ENCODE measurements at regions not wholly inside any gene's neighbourhood (a gene's known extent, or its start where the extent isn't known, plus 50 kb on each side); places are given as distances from the start of the nearest gene placed in this dataset.

DNA sequence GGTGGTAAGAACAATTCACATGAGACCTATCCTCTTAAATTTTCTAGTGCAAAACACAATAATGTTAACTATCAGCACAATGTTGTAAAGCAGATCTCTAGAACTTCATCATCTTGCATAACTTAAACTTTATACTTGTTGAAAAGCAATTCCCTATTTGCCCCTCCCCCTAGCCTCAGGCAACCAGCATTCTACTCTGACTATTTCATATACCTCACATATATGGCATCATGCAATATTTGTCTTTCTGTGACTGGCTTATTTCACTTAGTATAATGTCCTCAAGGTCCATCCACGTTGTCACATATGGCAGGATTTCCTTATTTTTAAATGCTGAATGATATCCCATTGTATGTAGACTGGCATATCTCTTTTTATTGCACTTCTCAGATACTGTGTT lies 86.5 kb downstream of the STRADB start:
- no peaks in the 10 kb centered on the region for H3K36me3 Mint-ChIP-seq (ENCODE audit: insufficient read depth in 1 of 3, low read depth in 3 of 3)
- no peak overlapping the region for H3K27ac Mint-ChIP-seq
- no peak overlapping the region for H3K4me3 Mint-ChIP-seq
- no peaks in the 10 kb centered on the region for H3K9me3 Mint-ChIP-seq
- H2BK15ac ChIP-seq (ENCODE audit: low read depth, low read length), result no peak overlapping the region
- no peak overlapping the region for H2BK5ac ChIP-seq (ENCODE audit: insufficient read length, low read length)
- H3K18ac ChIP-seq (ENCODE audit: insufficient read length, low read depth, low read length), result no peak overlapping the region
- H3K9ac ChIP-seq (ENCODE audit: extremely low read depth, insufficient read length, low read length), result no peak overlapping the region
- no peak overlapping the region for H3K27ac ChIP-seq (ENCODE audit: insufficient read length, low read depth, low read length)
- H4K8ac ChIP-seq (replicated peaks; ENCODE audit: insufficient read length, low read depth, low read length), result no peak overlapping the region
- no peaks in the 10 kb centered on the region for H3K23me2 ChIP-seq (ENCODE audit: insufficient read length, low read depth, low read length, poor library complexity, severe bottlenecking)
- H2AFZ ChIP-seq (ENCODE audit: low read length), result no peak overlapping the region
- no peak overlapping the region for H3T11ph ChIP-seq (ENCODE audit: low read length)
- H3K4ac ChIP-seq (ENCODE audit: low read depth, low read length), result no peak overlapping the region
- H3K27me3 Mint-ChIP-seq (ENCODE audit: low read depth), result peaks cover 3% of the 10 kb centered on the region; the same call in 1 of the 2 replicates
- no peak overlapping the region for H3K4me2 ChIP-seq (ENCODE audit: insufficient read depth, insufficient read length, low read length)
- H2BK12ac ChIP-seq (ENCODE audit: insufficient read length, low read depth, low read length), result no peak overlapping the region
- H3K14ac ChIP-seq (ENCODE audit: insufficient read depth, low read length), result no peak overlapping the region
- no peaks in the 10 kb centered on the region for H3K9me3 ChIP-seq (ENCODE audit: control insufficient read depth, low read depth, low read length)
- no peak overlapping the region for H3K56ac ChIP-seq (ENCODE audit: insufficient read length, low read depth, low read length)
- H4K20me1 ChIP-seq (ENCODE audit: control insufficient read depth, insufficient read depth, insufficient read length), result no peaks in the 10 kb centered on the region
- H3K4me1 ChIP-seq (ENCODE audit: insufficient read depth, low read length), result no peaks in the 10 kb centered on the region
- H2BK120ac ChIP-seq (ENCODE audit: low read depth, low read length, poor library complexity, severe bottlenecking), result no peak overlapping the region
- no peak for DNase-seq
- H3K23ac ChIP-seq (ENCODE audit: insufficient read length, low read depth, low read length), result no peak overlapping the region
- no peak overlapping the region for H2BK20ac ChIP-seq (ENCODE audit: low read depth, low read length, poor library complexity, severe bottlenecking)
- no peak overlapping the region for H4K5ac ChIP-seq (ENCODE audit: insufficient read length, low read depth, low read length)
- H4K91ac ChIP-seq (ENCODE audit: insufficient read length, low read depth, low read length), result no peak overlapping the region
- H3K4me1 Mint-ChIP-seq, result no peaks in the 10 kb centered on the region
- TF ChIP-seq, protein P1, sequence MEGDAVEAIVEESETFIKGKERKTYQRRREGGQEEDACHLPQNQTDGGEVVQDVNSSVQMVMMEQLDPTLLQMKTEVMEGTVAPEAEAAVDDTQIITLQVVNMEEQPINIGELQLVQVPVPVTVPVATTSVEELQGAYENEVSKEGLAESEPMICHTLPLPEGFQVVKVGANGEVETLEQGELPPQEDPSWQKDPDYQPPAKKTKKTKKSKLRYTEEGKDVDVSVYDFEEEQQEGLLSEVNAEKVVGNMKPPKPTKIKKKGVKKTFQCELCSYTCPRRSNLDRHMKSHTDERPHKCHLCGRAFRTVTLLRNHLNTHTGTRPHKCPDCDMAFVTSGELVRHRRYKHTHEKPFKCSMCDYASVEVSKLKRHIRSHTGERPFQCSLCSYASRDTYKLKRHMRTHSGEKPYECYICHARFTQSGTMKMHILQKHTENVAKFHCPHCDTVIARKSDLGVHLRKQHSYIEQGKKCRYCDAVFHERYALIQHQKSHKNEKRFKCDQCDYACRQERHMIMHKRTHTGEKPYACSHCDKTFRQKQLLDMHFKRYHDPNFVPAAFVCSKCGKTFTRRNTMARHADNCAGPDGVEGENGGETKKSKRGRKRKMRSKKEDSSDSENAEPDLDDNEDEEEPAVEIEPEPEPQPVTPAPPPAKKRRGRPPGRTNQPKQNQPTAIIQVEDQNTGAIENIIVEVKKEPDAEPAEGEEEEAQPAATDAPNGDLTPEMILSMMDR (conservative IDR thresholded peaks at IDR 0.05), result no peak
- H3K79me2 ChIP-seq (ENCODE audit: insufficient read depth, low read length), result no peaks in the 10 kb centered on the region
- no peaks in the 10 kb centered on the region for H3K79me1 ChIP-seq (ENCODE audit: insufficient read depth, low read depth, low read length, poor library complexity, severe bottlenecking)
- WGBS (ENCODE audit: extremely low coverage, insufficient read length, low lambda C conversion rate), result no CpG with 5 or more reads among the region's 1 CpG
- no peak overlapping the region for H2AK5ac ChIP-seq (ENCODE audit: insufficient read length, low read length)
- H3K27me3 ChIP-seq (ENCODE audit: insufficient read depth, low read length), result no peaks in the 10 kb centered on the region
